HepG2 (cell line): ENCODE measurements at regions not wholly inside any gene's neighbourhood (a gene's known extent, or its start where the extent isn't known, plus 50 kb on each side); places are given as distances from the start of the nearest gene placed in this dataset.

Experiments
- ATAC-seq: fragments of 200-7000 bp; cut with Tn5 transposase; 3 replicates; pipeline ENCODE4 v1.9.1; 2020; ENCODE audit warnings: mild to moderate bottlenecking, moderate library complexity
- BruUV-seq: library from RNA; stranded (reverse); fragments of 400-500 nt; replicated peaks from 2 replicates; lab custom pipeline; 2021; lab: Mats Ljungman, UMichigan
- CTCF ChIA-PET: fragments of 300-600 bp; formaldehyde crosslinking; extraction: SDS; loops from one replicate; lab custom pipeline; 2021; ENCODE audit warnings: low total read pairs, inconsistent platforms, low intra/inter-chr PET ratio; lab: Yijun Ruan, JAX
- POLR2A ChIA-PET: fragments of 350-600 bp; sonication (Branson Sonifier 250); formaldehyde crosslinking; loops from one replicate; lab custom pipeline; 2020; ENCODE audit warnings: antibody characterized with exemption, inconsistent platforms; lab: Yijun Ruan, JAX
- DNase-seq: peaks from one replicate; pipeline ENCODE4 v3.0.0-alpha.2; 2015; ENCODE audit warnings: low spot score
- FAIRE-seq: peaks from 3 replicates; lab custom pipeline; 2011; peaks lifted over from hg19 to GRCh38; lab: Jason Lieb, UNC
- H2AFZ ChIP-seq: one replicate; pipeline ENCODE4 v1.6.1; 2011; ENCODE audit warnings: low read length, inconsistent platforms
- H3K27ac ChIP-seq: fragments of 300-600 bp; 3 replicates; pipeline ENCODE4 v1.8.0; 2011; ENCODE audit warnings: mixed run types, mild to moderate bottlenecking, mixed read lengths, low read length, inconsistent platforms; ENCODE audit not compliant: insufficient read depth; ENCODE audit errors: extremely low read length
- H3K27me3 ChIP-seq, 2 experiments: fragments of 200-600 bp in 1 of 2; 2 replicates in 1 of 2; 3 replicates in 1 of 2; pipeline versions ENCODE4 v1.6.0 to v1.8.0; 2011; ENCODE audit warnings: low read length in 2 of 2, mild to moderate bottlenecking in 2 of 2, moderate library complexity in 2 of 2, inconsistent platforms in 1 of 2; ENCODE audit not compliant: insufficient read depth in 2 of 2, control insufficient read depth in 1 of 2
- H3K36me3 ChIP-seq, 2 experiments: fragments of 200-600 bp in 1 of 2; replicated peaks in 1 of 2; 2 replicates in 1 of 2; 3 replicates in 1 of 2; pipeline versions ENCODE4 v1.5.1 to v1.8.0; 2011; ENCODE audit warnings: low read length in 2 of 2, inconsistent platforms in 1 of 2; ENCODE audit not compliant: insufficient read depth in 2 of 2, control insufficient read depth in 1 of 2
- H3K4me1 ChIP-seq: 2 replicates; pipeline ENCODE4 v1.5.1; 2012; ENCODE audit warnings: low read length, inconsistent platforms; ENCODE audit not compliant: insufficient read depth
- H3K4me2 ChIP-seq: 2 replicates; pipeline ENCODE4 v1.6.0; 2011; ENCODE audit warnings: low read depth, low read length, inconsistent platforms
- H3K4me3 ChIP-seq, 3 experiments: fragments of 200-600 bp in 1 of 3; sonication (generic), shearing (Covaris generic) in 1 of 3; replicated peaks in 1 of 3; 2 replicates each; pipeline ENCODE4 v1.5.1; 2011 to 2016; ENCODE audit warnings: low read length in 3 of 3, inconsistent platforms in 2 of 3, low read depth in 2 of 3, mild to moderate bottlenecking in 2 of 3, control low read depth in 1 of 3, mixed read lengths in 1 of 3; ENCODE audit not compliant: insufficient read depth in 1 of 3
- H3K79me2 ChIP-seq: one replicate; pipeline ENCODE4 v1.6.1; 2011; ENCODE audit warnings: low read length, inconsistent platforms; ENCODE audit not compliant: insufficient read depth
- H3K9ac ChIP-seq: 2 replicates; pipeline ENCODE4 v1.6.0; 2011; ENCODE audit warnings: mild to moderate bottlenecking, low read depth, low read length, inconsistent platforms; ENCODE audit not compliant: insufficient read depth
- H3K9me3 ChIP-seq: 2 replicates; pipeline ENCODE4 v1.5.1; 2012; ENCODE audit warnings: mild to moderate bottlenecking, low read length
- H4K20me1 ChIP-seq: 2 replicates; pipeline ENCODE4 v1.6.0; 2011; ENCODE audit warnings: inconsistent platforms, mild to moderate bottlenecking, low read length, moderate library complexity; ENCODE audit not compliant: insufficient read depth
- MNT ChIP-seq: fragments of 450-650 bp; IDR thresholded peaks from 2 replicates; pipeline ENCODE4 v1.6.1; 2016
- ZFP37 ChIP-seq: sonication (generic); formaldehyde crosslinking; IDR thresholded peaks from 2 replicates; pipeline ENCODE4 v1.4.0; 2020; ENCODE audit warnings: missing genetic modification reagents, borderline replicate concordance
- WGBS: methylation state at CpG from one replicate; pipeline ENCODE4 v1.1.6; 2017; ENCODE audit warnings: low lambda C conversion rate; 5-methylcytosine and 5-hydroxymethylcytosine counted together
- in situ Hi-C: cut with HindIII; loops from 2 replicates; pipeline ENCODE4 v1.10.0; 2017; ENCODE audit warnings: low pct_unique_long_range_greater_than_20kb; ENCODE audit not compliant: extremely low pct_ligation_motif_present
- intact Hi-C: fragments of 100-400 bp; cut with micrococcal nuclease; formaldehyde crosslinking; loops from one replicate; pipeline ENCODE4 v1.10.0; 2022; ENCODE audit not compliant: unreplicated experiment
- TF ChIP-seq, protein P1 (sequence below): sonication (generic); formaldehyde crosslinking; IDR thresholded peaks from 2 replicates; pipeline ENCODE4 v1.9.0; 2021; ENCODE audit warnings: mild to moderate bottlenecking, missing genetic modification reagents

DNA sequence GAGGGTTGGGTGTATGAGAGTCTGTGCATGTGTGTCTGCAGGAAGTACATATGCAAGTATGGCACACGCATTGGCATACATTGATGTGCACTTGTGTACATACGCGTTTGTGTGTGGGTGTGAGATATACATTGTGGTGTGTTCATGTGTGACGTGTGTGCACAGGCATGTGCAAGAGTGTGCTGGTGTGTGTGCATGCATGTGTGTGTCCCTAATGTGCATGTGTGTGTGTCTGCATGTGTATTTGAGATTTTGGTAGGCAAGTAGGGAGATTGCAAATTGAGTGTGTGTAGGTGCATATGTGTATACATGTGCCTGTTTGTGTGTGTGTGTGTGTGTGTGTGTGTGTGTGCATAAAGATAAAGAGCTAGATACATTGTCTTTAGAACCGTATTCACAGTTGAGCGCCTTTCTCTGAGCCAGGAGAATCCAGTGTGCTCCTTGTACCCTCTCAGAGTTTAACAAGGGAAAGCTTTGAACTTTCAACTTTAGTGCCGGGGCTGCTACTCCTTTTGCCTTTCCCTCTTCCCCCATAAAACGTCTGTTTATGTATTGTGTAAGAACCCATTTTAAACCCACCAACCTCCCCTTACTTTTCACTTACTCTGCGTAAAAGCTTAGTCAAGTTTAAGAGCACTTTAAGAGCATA is 152.4 kb upstream of the CHL1 start:
- Histone ChIP-seq H3K9ac (no peak overlapping the region), H3K9me3 (no peaks in the 10 kb centered on the region)
- DNase-seq: peak; percentile 3
- TF ChIP-seq MNT (peak; percentile 71), ZFP37 (CRISPR knock-in tag) (no peak)
- TF ChIP-seq, protein P1, sequence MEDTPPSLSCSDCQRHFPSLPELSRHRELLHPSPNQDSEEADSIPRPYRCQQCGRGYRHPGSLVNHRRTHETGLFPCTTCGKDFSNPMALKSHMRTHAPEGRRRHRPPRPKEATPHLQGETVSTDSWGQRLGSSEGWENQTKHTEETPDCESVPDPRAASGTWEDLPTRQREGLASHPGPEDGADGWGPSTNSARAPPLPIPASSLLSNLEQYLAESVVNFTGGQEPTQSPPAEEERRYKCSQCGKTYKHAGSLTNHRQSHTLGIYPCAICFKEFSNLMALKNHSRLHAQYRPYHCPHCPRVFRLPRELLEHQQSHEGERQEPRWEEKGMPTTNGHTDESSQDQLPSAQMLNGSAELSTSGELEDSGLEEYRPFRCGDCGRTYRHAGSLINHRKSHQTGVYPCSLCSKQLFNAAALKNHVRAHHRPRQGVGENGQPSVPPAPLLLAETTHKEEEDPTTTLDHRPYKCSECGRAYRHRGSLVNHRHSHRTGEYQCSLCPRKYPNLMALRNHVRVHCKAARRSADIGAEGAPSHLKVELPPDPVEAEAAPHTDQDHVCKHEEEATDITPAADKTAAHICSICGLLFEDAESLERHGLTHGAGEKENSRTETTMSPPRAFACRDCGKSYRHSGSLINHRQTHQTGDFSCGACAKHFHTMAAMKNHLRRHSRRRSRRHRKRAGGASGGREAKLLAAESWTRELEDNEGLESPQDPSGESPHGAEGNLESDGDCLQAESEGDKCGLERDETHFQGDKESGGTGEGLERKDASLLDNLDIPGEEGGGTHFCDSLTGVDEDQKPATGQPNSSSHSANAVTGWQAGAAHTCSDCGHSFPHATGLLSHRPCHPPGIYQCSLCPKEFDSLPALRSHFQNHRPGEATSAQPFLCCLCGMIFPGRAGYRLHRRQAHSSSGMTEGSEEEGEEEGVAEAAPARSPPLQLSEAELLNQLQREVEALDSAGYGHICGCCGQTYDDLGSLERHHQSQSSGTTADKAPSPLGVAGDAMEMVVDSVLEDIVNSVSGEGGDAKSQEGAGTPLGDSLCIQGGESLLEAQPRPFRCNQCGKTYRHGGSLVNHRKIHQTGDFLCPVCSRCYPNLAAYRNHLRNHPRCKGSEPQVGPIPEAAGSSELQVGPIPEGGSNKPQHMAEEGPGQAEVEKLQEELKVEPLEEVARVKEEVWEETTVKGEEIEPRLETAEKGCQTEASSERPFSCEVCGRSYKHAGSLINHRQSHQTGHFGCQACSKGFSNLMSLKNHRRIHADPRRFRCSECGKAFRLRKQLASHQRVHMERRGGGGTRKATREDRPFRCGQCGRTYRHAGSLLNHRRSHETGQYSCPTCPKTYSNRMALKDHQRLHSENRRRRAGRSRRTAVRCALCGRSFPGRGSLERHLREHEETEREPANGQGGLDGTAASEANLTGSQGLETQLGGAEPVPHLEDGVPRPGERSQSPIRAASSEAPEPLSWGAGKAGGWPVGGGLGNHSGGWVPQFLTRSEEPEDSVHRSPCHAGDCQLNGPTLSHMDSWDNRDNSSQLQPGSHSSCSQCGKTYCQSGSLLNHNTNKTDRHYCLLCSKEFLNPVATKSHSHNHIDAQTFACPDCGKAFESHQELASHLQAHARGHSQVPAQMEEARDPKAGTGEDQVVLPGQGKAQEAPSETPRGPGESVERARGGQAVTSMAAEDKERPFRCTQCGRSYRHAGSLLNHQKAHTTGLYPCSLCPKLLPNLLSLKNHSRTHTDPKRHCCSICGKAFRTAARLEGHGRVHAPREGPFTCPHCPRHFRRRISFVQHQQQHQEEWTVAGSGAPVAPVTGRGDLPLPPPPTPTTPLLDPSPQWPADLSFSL: peak; percentile 49; the same call in 1 of the 2 replicates
- TF ChIP-seq, all 625 proteins: peak for 2
- H3K4me3 ChIP-seq: peak overlapping the region in 1 of 3 experiments; percentile 13; a peak in 1 of 6 replicates
- H3K27ac ChIP-seq: no peak overlapping the region
- CTCF ChIA-PET: interaction anchor here (3.0 kb wide), 1 partner anchor 310 kb away, joined by 33 read pairs; no protein-coding TSS in a partner anchor
- H2AFZ ChIP-seq: no peak overlapping the region
- peak overlapping the region; percentile 41 for H3K4me2 ChIP-seq
- H3K27me3 ChIP-seq: no peaks in the 10 kb centered on the region
- POLR2A ChIA-PET: no interaction called here
- peaks cover 18% of the 10 kb centered on the region for H3K4me1 ChIP-seq
- intact Hi-C loops (no loop called here), in situ Hi-C loops (no loop called here)
- H4K20me1 ChIP-seq: no peaks in the 10 kb centered on the region
- 45% methylated on average over 8 of the region's 9 CpGs for WGBS
- H3K79me2 ChIP-seq: no peaks in the 10 kb centered on the region
- BruUV-seq: no TSS peak
- no peaks in the 10 kb centered on the region for H3K36me3 ChIP-seq
- FAIRE-seq (peak; percentile 36), ATAC-seq (peak; percentile 52; the same call in 2 of the 3 replicates)
